Hypothalamus (tissue), 51 donors: ENCODE measurements at regions not wholly inside any gene's neighbourhood (a gene's known extent, or its start where the extent isn't known, plus 50 kb on each side); places are given as distances from the start of the nearest gene placed in this dataset.
"Not testable (repeated sequence)": the region's sequence is repeated elsewhere in the genome, so short reads cannot be mapped to it uniquely, and the experiment has no call there.

Source experiments
- DNase-seq, 51 donors: peaks; one replicate each; lab custom pipeline; 2025; lab: John Stamatoyannopoulos, UW

- no peak for DNase-seq
Measured at GRCh38 chr11:134663506-134664313, 251.7 kb upstream of the B3GAT1 start.

- DNase-seq = no peak
Measured at GRCh38 chr11:134662629-134663360, 250.8 kb upstream of the B3GAT1 start.

GRCh38 chr11:134661660-134662059 is 249.6 kb upstream of the B3GAT1 start:
- no peak for DNase-seq

- DNase-seq = no peak
Measured at GRCh38 chr11:134660416-134660815, 248.4 kb upstream of the B3GAT1 start.

- DNase-seq = no peak
Measured at GRCh38 chr11:134659882-134660281, 247.8 kb upstream of the B3GAT1 start.

- no peak for DNase-seq
Measured at GRCh38 chr11:134658481-134659225, 246.6 kb upstream of the B3GAT1 start.

GRCh38 chr11:134657631-134658030 is 245.6 kb upstream of the B3GAT1 start:
- no peak for DNase-seq

- no peak for DNase-seq
Measured at GRCh38 chr11:134656861-134657540, 245.0 kb upstream of the B3GAT1 start.

- not testable (repeated sequence) for DNase-seq
Measured at GRCh38 chr11:134656086-134656840, 244.2 kb upstream of the B3GAT1 start.

GRCh38 chr11:134655189-134655989 is 243.3 kb upstream of the B3GAT1 start:
- no peak for DNase-seq

GRCh38 chr11:134654161-134654915 is 242.3 kb upstream of the B3GAT1 start:
- DNase-seq = no peak

GRCh38 chr11:134652586-134653255 is 240.7 kb upstream of the B3GAT1 start:
- DNase-seq = no peak

GRCh38 chr11:134647066-134647743 is 235.2 kb upstream of the B3GAT1 start:
- DNase-seq = peak in 1 of 51 donors; percentile 35

GRCh38 chr11:134646561-134646960 is 234.5 kb upstream of the B3GAT1 start:
- no peak for DNase-seq

- no peak for DNase-seq
Measured at GRCh38 chr11:134645576-134645975, 233.5 kb upstream of the B3GAT1 start.

GRCh38 chr11:134644476-134645456 is 232.7 kb upstream of the B3GAT1 start:
- DNase-seq = no peak
